Left lung (tissue), 4 donors: ENCODE measurements at regions not wholly inside any gene's neighbourhood (a gene's known extent, or its start where the extent isn't known, plus 50 kb on each side); places are given as distances from the start of the nearest gene placed in this dataset.

ENCODE experiments used
- ATAC-seq: fragments of 200-7000 bp; cut with Tn5 transposase; one replicate; pipeline ENCODE4 v1.9.1; 2020; ENCODE audit warnings: moderate library complexity
- DNase-seq, 4 donors: peaks; one replicate each; pipeline ENCODE4 v3.0.0-alpha.2; 2013 to 2020
- H3K27ac ChIP-seq, 2 donors: fragments of 200-600 bp; sonication (generic) in 1 of 2; one replicate each; pipeline versions ENCODE4 v1.5.0 to v1.8.0; 2020 to 2021
- H3K27me3 ChIP-seq, 2 donors: fragments of 200-600 bp; sonication (generic) in 1 of 2; one replicate each; pipeline versions ENCODE4 v1.5.0 to v1.8.0; 2020 to 2021
- H3K36me3 ChIP-seq, 2 donors: fragments of 200-600 bp; sonication (generic) in 1 of 2; one replicate each; pipeline versions ENCODE4 v1.5.0 to v1.8.0; 2020 to 2021
- H3K4me1 ChIP-seq, 2 donors: fragments of 200-600 bp; one replicate each; pipeline ENCODE4 v1.8.0; 2021
- H3K4me3 ChIP-seq, 2 donors: fragments of 200-600 bp; sonication (generic) in 1 of 2; one replicate each; pipeline versions ENCODE4 v1.5.0 to v1.8.0; 2020 to 2021; ENCODE audit warnings: mild to moderate bottlenecking in 1 of 2
- H3K9me3 ChIP-seq, 2 donors: fragments of 200-600 bp; sonication (generic) in 1 of 2; one replicate each; pipeline versions ENCODE4 v1.5.0 to v1.8.0; 2020 to 2021
- intact Hi-C, 2 donors: fragments of 100-400 bp; cut with DNase I; formaldehyde crosslinking; loops; one replicate each; pipeline versions ENCODE4 v1.11.2 to v1.14.2; 2022
- TF ChIP-seq, protein P1 (sequence below), 2 donors: fragments of 200-600 bp; sonication (generic) in 1 of 2; IDR thresholded peaks; one replicate each; pipeline versions ENCODE4 v1.5.0 to v1.8.0; 2021; ENCODE audit warnings: antibody characterized with exemption in 2 of 2
- donor health status: DM: no; HTN: yes; CAD: no.
- donor health status: DM: no; HTN: no; CAD: no.

DNA sequence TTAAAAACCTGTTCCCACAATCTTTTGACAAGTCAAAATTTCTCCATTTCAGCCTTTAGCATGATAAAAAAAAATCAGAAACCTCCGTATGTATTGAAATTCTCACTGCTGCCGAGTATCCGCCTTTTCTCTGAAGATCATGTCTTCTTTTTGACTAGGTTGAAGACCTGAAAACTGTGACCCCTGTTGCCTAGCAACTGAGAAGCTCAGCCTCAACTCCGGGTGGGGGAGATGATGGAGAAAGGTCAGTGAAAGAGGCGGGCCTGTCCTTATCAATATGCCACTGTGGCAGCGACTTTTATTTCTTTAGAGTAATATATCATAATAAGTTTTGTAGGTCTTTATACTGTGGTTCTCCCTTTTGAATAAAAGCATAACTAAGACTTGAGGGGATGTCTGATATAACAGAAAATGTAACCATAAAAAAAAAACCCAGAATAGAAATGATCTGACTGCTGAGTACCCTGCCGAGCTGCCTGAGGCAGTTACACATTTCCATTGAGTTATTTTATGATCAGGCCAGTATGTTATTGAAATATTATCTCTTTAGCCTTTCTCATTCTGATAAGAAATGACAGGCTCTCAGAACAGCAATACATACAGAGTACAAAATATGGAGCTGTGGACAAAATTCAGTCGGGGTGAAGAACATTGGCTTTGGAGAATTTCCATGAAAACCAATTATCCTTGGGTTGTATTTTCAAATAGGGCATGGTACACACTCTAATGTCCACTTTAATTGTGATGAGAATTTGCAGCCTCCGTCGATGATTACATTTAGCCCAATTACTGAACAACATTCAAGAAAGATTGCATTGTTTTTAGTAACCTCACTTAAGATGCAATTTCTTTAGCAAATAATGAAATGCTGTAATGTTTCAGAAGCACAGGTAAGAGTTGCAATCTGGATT is 136.7 kb upstream of the EEF1E1 start:
- Histone ChIP-seq H3K4me1 (no peaks in the 10 kb centered on the region), H3K4me3 (no peak overlapping the region), H3K27ac (no peak overlapping the region), H3K9me3 (no peaks in the 10 kb centered on the region), H3K27me3 (peaks cover 0 to 28% of the 10 kb centered on the region in 2 donors), H3K36me3 (no peaks in the 10 kb centered on the region)
- TF ChIP-seq, protein P1, sequence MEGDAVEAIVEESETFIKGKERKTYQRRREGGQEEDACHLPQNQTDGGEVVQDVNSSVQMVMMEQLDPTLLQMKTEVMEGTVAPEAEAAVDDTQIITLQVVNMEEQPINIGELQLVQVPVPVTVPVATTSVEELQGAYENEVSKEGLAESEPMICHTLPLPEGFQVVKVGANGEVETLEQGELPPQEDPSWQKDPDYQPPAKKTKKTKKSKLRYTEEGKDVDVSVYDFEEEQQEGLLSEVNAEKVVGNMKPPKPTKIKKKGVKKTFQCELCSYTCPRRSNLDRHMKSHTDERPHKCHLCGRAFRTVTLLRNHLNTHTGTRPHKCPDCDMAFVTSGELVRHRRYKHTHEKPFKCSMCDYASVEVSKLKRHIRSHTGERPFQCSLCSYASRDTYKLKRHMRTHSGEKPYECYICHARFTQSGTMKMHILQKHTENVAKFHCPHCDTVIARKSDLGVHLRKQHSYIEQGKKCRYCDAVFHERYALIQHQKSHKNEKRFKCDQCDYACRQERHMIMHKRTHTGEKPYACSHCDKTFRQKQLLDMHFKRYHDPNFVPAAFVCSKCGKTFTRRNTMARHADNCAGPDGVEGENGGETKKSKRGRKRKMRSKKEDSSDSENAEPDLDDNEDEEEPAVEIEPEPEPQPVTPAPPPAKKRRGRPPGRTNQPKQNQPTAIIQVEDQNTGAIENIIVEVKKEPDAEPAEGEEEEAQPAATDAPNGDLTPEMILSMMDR (IDR thresholded peaks at IDR 0.05), result no peak
- intact Hi-C loops, result no loop called here
- DNase-seq (no peak), ATAC-seq (no peak)

DNA sequence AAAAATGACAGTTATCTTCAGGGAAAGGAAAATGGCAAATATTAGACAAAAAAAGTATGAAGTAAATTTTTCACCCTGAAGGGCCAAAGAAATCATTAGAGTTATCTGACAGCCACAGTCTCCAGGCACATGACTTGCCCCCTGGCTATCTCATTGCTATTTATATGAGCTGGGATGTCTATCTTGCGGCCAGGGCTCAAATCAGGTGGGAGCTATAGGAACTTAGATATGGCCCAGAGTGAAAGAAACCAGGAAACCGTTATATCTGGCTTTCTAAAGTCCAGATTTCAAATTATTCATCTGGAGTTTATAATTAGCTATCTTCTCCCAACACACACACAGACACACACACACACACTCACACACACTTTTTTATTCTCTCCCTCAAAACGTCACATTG is 135.3 kb upstream of the EEF1E1 start:
- TF ChIP-seq, protein P1 (IDR thresholded peaks at IDR 0.05), result no peak
- no peak overlapping the region for H3K4me3 ChIP-seq
- intact Hi-C loops, result no loop called here
- no peak for DNase-seq
- H3K4me1 ChIP-seq, result no peaks in the 10 kb centered on the region
- H3K27ac ChIP-seq, result no peak overlapping the region
- no peaks in the 10 kb centered on the region for H3K9me3 ChIP-seq
- no peak for ATAC-seq
- H3K27me3 ChIP-seq, result peaks cover 0 to 32% of the 10 kb centered on the region in 2 donors
- H3K36me3 ChIP-seq, result no peaks in the 10 kb centered on the region

DNA sequence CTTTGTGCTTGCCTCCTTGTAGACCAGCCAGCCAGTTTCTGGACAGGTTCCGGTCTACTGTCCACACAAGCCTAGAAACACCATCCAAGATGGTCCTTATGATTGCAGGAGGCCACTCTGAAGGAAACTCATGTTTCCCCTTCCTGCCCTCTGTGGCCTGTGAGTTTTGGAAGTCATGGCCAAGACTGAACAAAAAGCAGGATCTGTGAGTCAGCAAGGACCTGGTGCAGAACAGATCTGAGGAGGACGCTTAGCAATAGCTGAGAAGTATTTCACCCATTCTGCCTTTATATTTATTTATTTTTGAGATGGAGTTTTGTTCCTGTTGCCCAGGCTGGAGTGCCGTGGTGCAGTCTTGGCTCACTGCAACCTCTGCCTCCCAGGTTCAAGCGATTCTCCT is 134.6 kb upstream of the EEF1E1 start:
- Histone ChIP-seq H3K9me3 (no peaks in the 10 kb centered on the region), H3K36me3 (no peaks in the 10 kb centered on the region), H3K27ac (no peak overlapping the region), H3K4me1 (no peaks in the 10 kb centered on the region), H3K27me3 (peaks cover 0 to 32% of the 10 kb centered on the region in 2 donors), H3K4me3 (no peak overlapping the region)
- intact Hi-C loops, result no loop called here
- no peak for DNase-seq
- TF ChIP-seq, protein P1 (IDR thresholded peaks at IDR 0.05), result no peak
- no peak for ATAC-seq

DNA sequence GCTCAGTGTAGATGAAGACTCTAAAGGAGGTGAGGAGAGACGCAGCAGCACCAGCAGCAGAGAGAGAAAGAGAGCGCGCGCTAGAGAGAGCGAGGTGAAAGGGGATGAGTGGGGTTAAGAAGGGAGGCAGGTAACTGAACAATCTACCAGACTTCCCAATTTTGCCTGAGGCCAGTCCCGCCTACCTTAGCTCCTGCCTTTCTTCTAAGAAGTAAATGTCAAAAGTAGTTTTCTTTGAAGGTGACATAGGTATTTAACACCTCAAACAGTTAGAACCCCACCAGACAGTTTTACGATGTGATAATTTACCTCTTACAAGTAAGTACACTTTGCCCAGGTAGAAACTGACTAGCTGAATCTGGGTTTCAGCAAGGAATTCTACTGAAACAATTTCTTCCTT is 132.0 kb upstream of the EEF1E1 start:
- H3K27ac ChIP-seq, result no peak overlapping the region
- intact Hi-C loops, result no loop called here
- TF ChIP-seq, protein P1 (IDR thresholded peaks at IDR 0.05), result no peak
- no peaks in the 10 kb centered on the region for H3K36me3 ChIP-seq
- ATAC-seq (no peak), DNase-seq (no peak)
- H3K4me3 ChIP-seq, result no peak overlapping the region
- H3K4me1 ChIP-seq, result no peaks in the 10 kb centered on the region
- no peaks in the 10 kb centered on the region for H3K9me3 ChIP-seq
- H3K27me3 ChIP-seq, result peaks cover 0 to 17% of the 10 kb centered on the region in 2 donors

DNA sequence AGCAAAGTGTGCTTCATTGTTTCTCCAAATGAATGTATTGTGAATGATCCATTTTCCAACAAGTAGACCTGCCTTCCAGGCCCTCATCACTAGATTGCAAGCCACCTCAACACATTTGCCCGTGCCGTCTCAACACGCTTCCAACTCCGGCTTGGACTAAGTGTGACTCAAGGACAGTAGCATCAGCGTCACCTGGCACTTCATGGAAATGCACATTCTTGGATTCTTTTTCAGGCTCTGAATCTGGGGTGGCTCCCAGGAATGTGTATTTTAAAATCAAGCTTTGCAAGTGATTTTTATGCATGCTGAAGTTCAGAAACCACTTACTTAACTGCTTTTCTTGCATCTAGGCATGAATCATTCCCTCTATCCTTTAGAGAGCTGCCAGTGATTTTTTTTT is 129.6 kb upstream of the EEF1E1 start:
- ATAC-seq (no peak), DNase-seq (no peak)
- no peaks in the 10 kb centered on the region for H3K36me3 ChIP-seq
- TF ChIP-seq, protein P1 (IDR thresholded peaks at IDR 0.05), result no peak
- H3K4me1 ChIP-seq, result no peaks in the 10 kb centered on the region
- intact Hi-C loops, result no loop called here
- no peaks in the 10 kb centered on the region for H3K9me3 ChIP-seq
- H3K27ac ChIP-seq, result no peak overlapping the region
- H3K27me3 ChIP-seq, result peaks cover 0 to 13% of the 10 kb centered on the region in 2 donors
- no peak overlapping the region for H3K4me3 ChIP-seq
